RWPE1 (cell line): ENCODE measurements at regions not wholly inside any gene's neighbourhood (a gene's known extent, or its start where the extent isn't known, plus 50 kb on each side); places are given as distances from the start of the nearest gene placed in this dataset.

Experiments
- CTCF ChIA-PET: fragments of 350-600 bp; sonication (Branson Sonifier 250); formaldehyde crosslinking; extraction: SDS; loops from one replicate; lab custom pipeline; 2021; lab: Yijun Ruan, JAX
- POLR2A ChIA-PET: fragments of 400-600 bp; formaldehyde crosslinking; extraction: SDS; loops from one replicate; lab custom pipeline; 2020; ENCODE audit warnings: antibody characterized with exemption; ENCODE audit not compliant: low non-redundant PET; lab: Yijun Ruan, JAX
- DNase-seq: peaks from one replicate; pipeline ENCODE4 v3.0.0; 2012; ENCODE audit warnings: low spot score
- H3K27ac ChIP-seq: fragments of 450-650 bp; 2 replicates; pipeline ENCODE4 v1.5.1; 2017
- CTCF ChIP-seq: fragments of 450-650 bp; conservative IDR thresholded peaks from 2 replicates; pipeline ENCODE4 v1.5.1; 2017; ENCODE audit warnings: low read depth, mild to moderate bottlenecking

- H3K27ac ChIP-seq, result no peak overlapping the region
- DNase-seq, result no peak
- POLR2A ChIA-PET, result interaction anchor here (0.5 kb wide), 1 partner anchor 22 kb away, joined by 3 read pairs; no protein-coding TSS in a partner anchor
- no peak for TF ChIP-seq CTCF
- CTCF ChIA-PET, result interaction anchor here (0.7 kb wide), 1 partner anchor 350 kb away, joined by 3 read pairs; no protein-coding TSS in a partner anchor
These were observed 222.5 kb downstream of the ZNF608 start for GRCh38 chr5:124523897-124524296.

GRCh38 chr5:124522992-124523391, 223.4 kb downstream of the ZNF608 start:
- no peak for DNase-seq
- POLR2A ChIA-PET, result no interaction called here
- TF ChIP-seq CTCF, result no peak
- no peak overlapping the region for H3K27ac ChIP-seq
- CTCF ChIA-PET, result interaction anchor here (0.7 kb wide), 1 partner anchor 350 kb away, joined by 3 read pairs; no protein-coding TSS in a partner anchor

- no peak for TF ChIP-seq CTCF
- no peak for DNase-seq
- CTCF ChIA-PET, result interaction anchor here (0.7 kb wide), 1 partner anchor 1884 kb away, joined by 4 read pairs; no protein-coding TSS in a partner anchor
- POLR2A ChIA-PET, result no interaction called here
- no peak overlapping the region for H3K27ac ChIP-seq
These were observed 224.8 kb downstream of the ZNF608 start for GRCh38 chr5:124521461-124522230.

- TF ChIP-seq CTCF, result no peak
- ChIA-PET POLR2A (no interaction called here), CTCF (interaction anchor here (0.5 kb wide), 1 partner anchor 1506 kb away, joined by 4 read pairs; no protein-coding TSS in a partner anchor)
- peak; percentile 20 for DNase-seq
- H3K27ac ChIP-seq, result no peak overlapping the region
These were observed 227.0 kb downstream of the ZNF608 start for GRCh38 chr5:124519396-124519795.

GRCh38 chr5:124516567-124516966, 229.9 kb downstream of the ZNF608 start:
- CTCF ChIA-PET, result no interaction called here
- DNase-seq, result no peak
- POLR2A ChIA-PET, result no interaction called here
- no peak overlapping the region for H3K27ac ChIP-seq
- no peak for TF ChIP-seq CTCF

- ChIA-PET CTCF (no interaction called here), POLR2A (no interaction called here)
- no peak for TF ChIP-seq CTCF
- DNase-seq, result no peak
- no peak overlapping the region for H3K27ac ChIP-seq
These were observed 230.8 kb downstream of the ZNF608 start for GRCh38 chr5:124515497-124516245.
